H1 (cell line): ENCODE measurements at regions not wholly inside any gene's neighbourhood (a gene's known extent, or its start where the extent isn't known, plus 50 kb on each side); places are given as distances from the start of the nearest gene placed in this dataset.

Source experiments
- CTCF ChIA-PET: fragments of 300-600 bp; sonication (Branson Sonifier 250); formaldehyde crosslinking; loops from one replicate; lab custom pipeline; 2021; ENCODE audit not compliant: partially characterized antibody; lab: Charles Lee
- POLR2A ChIA-PET: fragments of 300-600 bp; sonication (Branson Sonifier 250); formaldehyde crosslinking; loops from one replicate; lab custom pipeline; 2021; ENCODE audit warnings: inconsistent platforms; ENCODE audit not compliant: partially characterized antibody; lab: Charles Lee
- DNase-seq, 2 experiments: peaks; one replicate each; pipeline versions ENCODE4 v3.0.0 to v3.0.0-alpha.2; 2010 to 2022; ENCODE audit warnings: low spot score in 2 of 2, low read depth in 1 of 2, mixed read lengths in 1 of 2
- FAIRE-seq: peaks from 2 replicates; lab custom pipeline; 2011; peaks lifted over from hg19 to GRCh38; lab: Jason Lieb, UNC
- H2AFZ ChIP-seq: 2 replicates; pipeline ENCODE4 v1.8.1; 2012; ENCODE audit warnings: low read length, inconsistent platforms
- H2AK5ac ChIP-seq: 2 replicates; pipeline ENCODE4 v1.6.1; 2013; ENCODE audit warnings: low read depth, low read length
- H2BK120ac ChIP-seq: replicated peaks from 2 replicates; pipeline ENCODE3; 2013; ENCODE audit warnings: low read depth, low read length, inconsistent platforms
- H2BK12ac ChIP-seq: 2 replicates; pipeline ENCODE4 v1.6.1; 2013; ENCODE audit warnings: low read depth, low read length
- H2BK15ac ChIP-seq: 2 replicates; pipeline ENCODE4 v1.6.1; 2013; ENCODE audit warnings: low read length
- H2BK20ac ChIP-seq: 2 replicates; pipeline ENCODE4 v1.6.1; 2013; ENCODE audit warnings: low read length
- H2BK5ac ChIP-seq: 2 replicates; pipeline ENCODE4 v1.6.1; 2013; ENCODE audit warnings: low read depth, low read length
- H3K14ac ChIP-seq: 2 replicates; pipeline ENCODE4 v1.6.1; 2013; ENCODE audit warnings: inconsistent platforms; ENCODE audit not compliant: insufficient read length
- H3K18ac ChIP-seq: 2 replicates; pipeline ENCODE4 v1.6.1; 2013; ENCODE audit warnings: low read length; ENCODE audit errors: extremely low read depth
- H3K23ac ChIP-seq: 2 replicates; pipeline ENCODE4 v1.6.1; 2013; ENCODE audit warnings: inconsistent platforms; ENCODE audit not compliant: insufficient read length
- H3K23me2 ChIP-seq: 2 replicates; pipeline ENCODE4 v1.6.1; 2013; ENCODE audit warnings: low read depth, low read length
- H3K27ac ChIP-seq: 2 replicates; pipeline ENCODE4 v1.6.1; 2011; ENCODE audit warnings: low read depth, low read length, inconsistent platforms
- H3K27me3 ChIP-seq, 4 experiments: replicated peaks in 1 of 4; 1 replicate in 1 of 4; 2 replicates in 3 of 4; pipeline versions ENCODE4 v1.6.1 to v1.8.1; 2011 to 2013; ENCODE audit warnings: low read length in 3 of 4, mild to moderate bottlenecking in 3 of 4, inconsistent platforms in 2 of 4, mixed read lengths in 2 of 4, moderate library complexity in 1 of 4; ENCODE audit not compliant: control insufficient read depth in 3 of 4, insufficient read depth in 3 of 4; ENCODE audit errors: extremely low read depth in 1 of 4
- H3K36me3 ChIP-seq, 4 experiments: 2 replicates each; pipeline versions ENCODE4 v1.6.1 to v1.8.1; 2011 to 2013; ENCODE audit warnings: mild to moderate bottlenecking in 4 of 4, low read length in 3 of 4, moderate library complexity in 2 of 4, control low read depth in 1 of 4, inconsistent platforms in 1 of 4; ENCODE audit not compliant: insufficient read depth in 4 of 4, control insufficient read depth in 2 of 4
- H3K4ac ChIP-seq: replicated peaks from 2 replicates; pipeline ENCODE3; 2013; ENCODE audit warnings: low read length, low read depth, mixed read lengths, inconsistent platforms; ENCODE audit not compliant: insufficient read length
- H3K4me1 ChIP-seq, 4 experiments: replicated peaks in 1 of 4; 1 replicate in 1 of 4; 2 replicates in 3 of 4; pipeline versions ENCODE4 v1.6.1 to v1.8.1; 2011 to 2013; ENCODE audit warnings: low read length in 3 of 4, inconsistent platforms in 2 of 4, mixed read lengths in 1 of 4; ENCODE audit not compliant: insufficient read depth in 4 of 4, control insufficient read depth in 3 of 4
- H3K4me2 ChIP-seq, 2 experiments: 2 replicates each; pipeline versions ENCODE4 v1.6.1 to v1.8.1; 2011 to 2013; ENCODE audit warnings: low read depth in 2 of 2, low read length in 2 of 2, control low read depth in 1 of 2, inconsistent platforms in 1 of 2, mild to moderate bottlenecking in 1 of 2; ENCODE audit not compliant: insufficient read depth in 1 of 2
- H3K4me3 ChIP-seq, 4 experiments: fragments of 200-600, 300-600 bp in 1 of 4; sonication (generic), shearing (Covaris generic), sonication (Bioruptor Twin) in 1 of 4; 2 replicates each; pipeline versions ENCODE4 v1.5.1 to v1.8.1; 2011 to 2016; ENCODE audit warnings: low read length in 4 of 4, low read depth in 3 of 4, control low read depth in 2 of 4, inconsistent platforms in 2 of 4, mild to moderate bottlenecking in 2 of 4, mixed read lengths in 1 of 4, moderate library complexity in 1 of 4; ENCODE audit not compliant: insufficient read depth in 2 of 4; ENCODE audit errors: extremely low read depth in 1 of 4
- H3K56ac ChIP-seq: replicated peaks from 2 replicates; pipeline ENCODE3; 2013; ENCODE audit warnings: low read depth, mild to moderate bottlenecking, mixed read lengths, low read length, inconsistent platforms; ENCODE audit not compliant: insufficient read length
- H3K79me1 ChIP-seq: 2 replicates; pipeline ENCODE4 v1.6.1; 2013; ENCODE audit warnings: low read depth, low read length, control low read depth
- H3K79me2 ChIP-seq, 2 experiments: 2 replicates each; pipeline versions ENCODE4 v1.6.1 to v1.8.1; 2012 to 2013; ENCODE audit warnings: low read length in 2 of 2, mild to moderate bottlenecking in 2 of 2, inconsistent platforms in 1 of 2; ENCODE audit not compliant: insufficient read depth in 2 of 2, control insufficient read depth in 1 of 2
- H3K9ac ChIP-seq, 4 experiments: replicated peaks in 1 of 4; 1 replicate in 1 of 4; 2 replicates in 3 of 4; pipeline versions ENCODE4 v1.6.1 to v1.8.1; 2011 to 2013; ENCODE audit warnings: low read depth in 3 of 4, low read length in 3 of 4, control low read depth in 2 of 4, mild to moderate bottlenecking in 2 of 4, moderate library complexity in 2 of 4, inconsistent platforms in 1 of 4; ENCODE audit errors: extremely low read depth in 1 of 4
- H3K9me3 ChIP-seq, 2 experiments: 2 replicates each; pipeline versions ENCODE4 v1.6.1 to v1.8.1; 2012 to 2013; ENCODE audit warnings: mild to moderate bottlenecking in 2 of 2, moderate library complexity in 2 of 2, control low read depth in 1 of 2, inconsistent platforms in 1 of 2, low read depth in 1 of 2, low read length in 1 of 2, mixed read lengths in 1 of 2; ENCODE audit not compliant: insufficient read depth in 2 of 2
- H4K20me1 ChIP-seq, 2 experiments: replicated peaks in 1 of 2; 2 replicates each; pipeline versions ENCODE3 to v1.8.1; 2011 to 2013; ENCODE audit warnings: inconsistent platforms in 2 of 2, low read length in 2 of 2, mild to moderate bottlenecking in 1 of 2; ENCODE audit not compliant: insufficient read depth in 2 of 2, control insufficient read depth in 1 of 2
- H4K5ac ChIP-seq: 2 replicates; pipeline ENCODE4 v1.6.1; 2013; ENCODE audit warnings: low read length, low read depth, mixed read lengths, inconsistent platforms; ENCODE audit not compliant: insufficient read length
- H4K8ac ChIP-seq: 2 replicates; pipeline ENCODE4 v1.8.0; 2013; ENCODE audit warnings: mild to moderate bottlenecking, moderate library complexity, low read length, inconsistent platforms; ENCODE audit not compliant: insufficient read depth; ENCODE audit errors: extremely low read depth
- H4K91ac ChIP-seq: replicated peaks from 2 replicates; pipeline ENCODE3; 2013; ENCODE audit warnings: low read length, mixed read lengths, inconsistent platforms; ENCODE audit not compliant: insufficient read length
- ATF2 ChIP-seq: IDR thresholded peaks from 2 replicates; pipeline ENCODE4 v1.6.1; 2012; ENCODE audit warnings: low read length, inconsistent platforms
- BACH1 ChIP-seq: IDR thresholded peaks from 2 replicates; pipeline ENCODE4 v1.6.1; 2012; ENCODE audit warnings: low read length, improper control_type of control experiment
- FOSL1 ChIP-seq: IDR thresholded peaks from 2 replicates; pipeline ENCODE4 v1.6.1; 2011; ENCODE audit warnings: mild to moderate bottlenecking, low read depth, low read length, moderate library complexity; ENCODE audit not compliant: insufficient read depth
- GTF2F1 ChIP-seq: IDR thresholded peaks from 2 replicates; pipeline ENCODE4 v1.6.1; 2012; ENCODE audit warnings: low read depth, low read length, improper control_type of control experiment, borderline replicate concordance
- HDAC2 ChIP-seq, 2 experiments: fragments of 300-600 bp in 1 of 2; sonication (generic) in 1 of 2; IDR thresholded peaks; 2 replicates each; pipeline ENCODE4 v1.6.1; 2011 to 2012; ENCODE audit warnings: low read depth in 2 of 2, low read length in 2 of 2, mild to moderate bottlenecking in 2 of 2, moderate library complexity in 2 of 2, borderline replicate concordance in 1 of 2, inconsistent platforms in 1 of 2
- KDM1A ChIP-seq: fragments of 200-600, 300-600 bp; sonication (generic); IDR thresholded peaks from 2 replicates; pipeline ENCODE4 v1.7.1; 2016; ENCODE audit warnings: mild to moderate bottlenecking, low read length, borderline replicate concordance
- POU5F1 ChIP-seq: IDR thresholded peaks from 2 replicates; pipeline ENCODE4 v1.6.1; 2011; ENCODE audit warnings: low read depth, mild to moderate bottlenecking, low read length, moderate library complexity
- RBBP5 ChIP-seq: IDR thresholded peaks from 2 replicates; pipeline ENCODE4 v1.7.1; 2012; ENCODE audit warnings: low read depth, mild to moderate bottlenecking, inconsistent platforms, low read length, moderate library complexity, borderline replicate concordance
- RNF2 ChIP-seq: fragments of 200-900, 300-1000 bp; sonication (generic); IDR thresholded peaks from 2 replicates; pipeline ENCODE4 v1.7.1; 2016; ENCODE audit warnings: borderline replicate concordance, low read depth, mild to moderate bottlenecking, antibody characterized with exemption, low read length; ENCODE audit not compliant: poor library complexity, severe bottlenecking; ENCODE audit errors: missing control alignments
- SP1 ChIP-seq: IDR thresholded peaks from 2 replicates; pipeline ENCODE4 v1.6.1; 2011; ENCODE audit warnings: low read depth, low read length
- TAF1 ChIP-seq: IDR thresholded peaks from 2 replicates; pipeline ENCODE4 v1.6.1; 2011; ENCODE audit warnings: mild to moderate bottlenecking, low read depth, low read length
- TF ChIP-seq, protein P1 (sequence below): IDR thresholded peaks from 2 replicates; pipeline ENCODE4 v1.6.1; 2011; ENCODE audit warnings: low read depth, mild to moderate bottlenecking, low read length; ENCODE audit not compliant: insufficient read depth

DNA sequence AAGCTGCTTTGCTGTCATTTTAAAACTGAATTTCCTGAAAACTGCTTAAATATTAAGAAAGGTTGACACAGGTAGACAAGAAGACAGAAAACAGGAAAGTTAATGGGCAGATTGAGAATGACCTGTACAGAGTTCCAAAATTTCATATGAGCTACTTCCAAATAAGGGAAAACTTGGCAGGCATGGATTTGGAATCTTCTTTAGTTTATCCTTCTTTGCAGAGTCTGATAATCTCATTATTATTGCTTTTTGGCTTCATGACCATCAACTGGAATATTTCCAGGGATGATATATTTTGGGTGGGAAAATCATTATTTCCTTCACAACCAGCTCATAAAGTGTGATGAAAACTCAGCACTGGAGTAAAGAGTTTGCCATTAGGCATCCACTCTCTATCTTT lies 346.5 kb upstream of the NPVF start:
- no peak overlapping the region for H4K91ac ChIP-seq
- no peaks in the 10 kb centered on the region for H3K79me1 ChIP-seq
- H3K9me3 ChIP-seq, result no peaks in the 10 kb centered on the region
- ChIA-PET POLR2A (interaction anchor here (0.6 to 1.4 kb wide), 2 partner anchors 10 to 277 kb away, joined by 3 to 4 read pairs; no protein-coding TSS in a partner anchor), CTCF (interaction anchor here (1.4 to 2.6 kb wide), 6 partner anchors 8 to 315 kb away, joined by 3 to 13 read pairs (median 4); no protein-coding TSS in a partner anchor)
- H3K27ac ChIP-seq, result no peak overlapping the region
- H2BK5ac ChIP-seq, result no peak overlapping the region
- H3K4me1 ChIP-seq, result no peaks in the 10 kb centered on the region
- H2BK15ac ChIP-seq, result no peak overlapping the region
- H3K18ac ChIP-seq, result no peak overlapping the region
- FAIRE-seq (no peak), DNase-seq (no peak)
- no peak overlapping the region for H3K14ac ChIP-seq
- no peaks in the 10 kb centered on the region for H3K36me3 ChIP-seq
- no peak overlapping the region for H3K56ac ChIP-seq
- H4K20me1 ChIP-seq, result no peaks in the 10 kb centered on the region
- no peak overlapping the region for H2BK12ac ChIP-seq
- H2AFZ ChIP-seq, result no peak overlapping the region
- H3K23ac ChIP-seq, result no peak overlapping the region
- no peak overlapping the region for H2BK120ac ChIP-seq
- no peak overlapping the region for H2AK5ac ChIP-seq
- H3K23me2 ChIP-seq, result no peaks in the 10 kb centered on the region; the same call in 1 of the 2 replicates
- H2BK20ac ChIP-seq, result no peak overlapping the region
- peaks cover 0 to 2% (median under 1%) of the 10 kb centered on the region in 4 experiments; a peak in 3 of 7 replicates for H3K27me3 ChIP-seq
- no peak overlapping the region for H4K8ac ChIP-seq
- no peak overlapping the region for H3K4me3 ChIP-seq
- no peak overlapping the region for H3K4ac ChIP-seq
- H3K79me2 ChIP-seq, result no peaks in the 10 kb centered on the region
- no peak overlapping the region for H3K9ac ChIP-seq
- H4K5ac ChIP-seq, result no peak overlapping the region
- H3K4me2 ChIP-seq, result no peak overlapping the region
- TF ChIP-seq ATF2 (no peak), GTF2F1 (no peak), KDM1A (no peak), TAF1 (no peak), RNF2 (no peak), RBBP5 (no peak), FOSL1 (no peak), POU5F1 (no peak), HDAC2 (IDR thresholded peaks at IDR 0.05; ENCODE audit: borderline replicate concordance in 1 of 2, low read depth in 2 of 2, low read length in 2 of 2) (no peak), BACH1 (no peak), SP1 (no peak)
- TF ChIP-seq, protein P1, sequence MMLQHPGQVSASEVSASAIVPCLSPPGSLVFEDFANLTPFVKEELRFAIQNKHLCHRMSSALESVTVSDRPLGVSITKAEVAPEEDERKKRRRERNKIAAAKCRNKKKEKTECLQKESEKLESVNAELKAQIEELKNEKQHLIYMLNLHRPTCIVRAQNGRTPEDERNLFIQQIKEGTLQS, result no peak
